D721Med (cell line): ENCODE measurements at regions not wholly inside any gene's neighbourhood (a gene's known extent, or its start where the extent isn't known, plus 50 kb on each side); places are given as distances from the start of the nearest gene placed in this dataset.
"Not testable (repeated sequence)": the region's sequence is repeated elsewhere in the genome, so short reads cannot be mapped to it uniquely, and the experiment has no call there.

ENCODE experiments used
- DNase-seq: peaks from one replicate; pipeline ENCODE4 v3.0.0; 2011; ENCODE audit warnings: low spot score; ENCODE audit not compliant: insufficient read length
- FAIRE-seq: peaks from 2 replicates; lab custom pipeline; 2011; peaks lifted over from hg19 to GRCh38; lab: Jason Lieb, UNC
- CTCF ChIP-seq: IDR thresholded peaks from 2 replicates; pipeline ENCODE4 v1.5.1; 2012; ENCODE audit warnings: mild to moderate bottlenecking, control low read depth; ENCODE audit not compliant: insufficient read depth; ENCODE audit errors: missing control alignments

DNA sequence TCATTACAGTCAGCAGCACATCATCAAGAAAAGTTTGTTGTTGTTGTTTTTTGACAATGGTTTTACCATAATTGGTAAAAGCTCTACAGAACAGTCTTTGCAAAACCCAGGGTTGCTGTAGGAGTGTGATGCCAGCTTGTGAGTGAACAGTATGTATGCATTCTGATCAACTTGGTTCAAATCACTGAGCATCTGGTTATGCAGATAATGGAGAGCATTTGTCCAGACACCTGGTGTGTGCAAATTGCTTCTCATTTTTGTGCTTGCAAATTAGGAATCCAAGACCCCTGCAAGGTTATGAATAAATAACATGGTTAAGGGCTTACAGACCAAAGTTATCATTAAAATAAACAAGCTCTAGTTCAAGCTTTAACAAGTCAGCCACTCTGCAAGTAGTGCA is 448.7 kb upstream of the ACTBL2 start:
- no peak for FAIRE-seq
- DNase-seq = no peak
- no peak for TF ChIP-seq CTCF

GRCh38 chr5:57929271-57929670 is 446.7 kb upstream of the ACTBL2 start:
- DNase-seq (no peak), FAIRE-seq (no peak)
- TF ChIP-seq CTCF = no peak

GRCh38 chr5:57923094-57923493 is 440.5 kb upstream of the ACTBL2 start:
- not testable (repeated sequence) for DNase-seq, FAIRE-seq

DNA sequence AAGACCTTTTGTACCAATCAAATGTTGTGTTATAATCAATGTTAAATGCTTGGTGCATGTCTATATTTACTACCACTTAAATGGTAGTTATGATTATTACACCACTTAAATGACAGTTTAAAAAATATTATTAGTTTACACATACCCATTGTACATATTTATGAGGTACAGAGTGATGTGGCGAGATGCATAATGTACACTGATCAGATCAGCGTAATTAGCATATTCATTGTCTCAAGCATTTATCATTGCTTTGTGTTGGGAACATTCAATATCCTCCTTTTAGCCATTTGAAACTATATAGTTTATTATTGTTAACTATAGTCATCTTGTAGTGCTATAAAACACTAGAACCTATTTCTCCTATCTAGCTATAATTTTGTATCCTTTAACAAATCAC is 434.4 kb upstream of the ACTBL2 start:
- DNase-seq (no peak), FAIRE-seq (no peak)
- no peak for TF ChIP-seq CTCF

DNA sequence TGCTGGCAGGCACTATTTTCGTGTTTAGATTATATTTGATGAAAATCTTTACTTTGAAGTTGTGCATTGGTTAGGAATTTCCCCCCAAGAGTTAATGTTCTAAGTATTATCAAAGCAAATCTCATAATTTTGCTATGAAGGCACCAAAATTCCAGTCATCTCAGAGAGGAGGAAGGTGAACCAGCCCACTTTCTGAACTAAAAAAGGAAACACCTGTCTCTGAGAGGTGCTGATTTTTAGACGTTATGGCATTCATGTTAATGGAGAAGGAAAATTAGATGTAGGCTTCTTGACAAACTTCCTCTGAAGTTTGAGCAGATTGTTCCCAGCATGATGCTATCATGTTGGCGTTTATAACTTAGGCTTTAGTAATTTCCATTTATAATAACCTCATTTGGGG is 432.9 kb upstream of the ACTBL2 start:
- DNase-seq = no peak
- TF ChIP-seq CTCF = no peak
- FAIRE-seq = no peak

DNA sequence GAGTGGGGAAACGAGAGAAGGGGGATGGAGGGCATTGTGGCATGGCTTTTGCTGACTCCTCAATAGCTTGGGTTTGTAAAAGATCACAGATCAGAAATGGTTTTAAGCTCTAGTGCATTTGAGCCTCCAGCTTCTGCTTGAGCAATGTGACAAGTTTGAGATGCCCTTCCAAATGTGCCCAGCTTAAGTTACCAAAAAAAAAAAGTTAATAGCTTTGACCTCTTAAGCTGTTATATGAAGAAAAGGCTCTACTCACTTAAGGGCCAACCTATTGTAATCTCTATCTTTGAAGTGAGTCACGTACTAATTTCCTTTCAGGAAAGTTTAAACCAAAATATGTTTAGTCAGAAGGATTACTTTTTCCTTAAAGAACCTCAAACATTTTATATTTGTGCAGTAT is 428.8 kb upstream of the ACTBL2 start:
- TF ChIP-seq CTCF = no peak
- FAIRE-seq = no peak
- DNase-seq = no peak

- no peak for DNase-seq
- no peak for FAIRE-seq
- no peak for TF ChIP-seq CTCF
These were observed 424.1 kb upstream of the ACTBL2 start for GRCh38 chr5:57906671-57907070.

GRCh38 chr5:57903458-57903857 is 420.8 kb upstream of the ACTBL2 start:
- no peak for FAIRE-seq
- no peak for TF ChIP-seq CTCF
- no peak for DNase-seq
